OCI-LY3 (cell line): ENCODE measurements at regions not wholly inside any gene's neighbourhood (a gene's known extent, or its start where the extent isn't known, plus 50 kb on each side); places are given as distances from the start of the nearest gene placed in this dataset.

Source experiments
- H2AFZ ChIP-seq: fragments of 200-600, 300-600 bp; shearing (Covaris generic); 2 replicates; pipeline ENCODE4 v1.6.0; 2014; ENCODE audit warnings: antibody characterized with exemption, low read depth, low read length
- H3K27ac ChIP-seq: fragments of 200-600, 300-600 bp; sonication (generic); 2 replicates; pipeline ENCODE4 v1.5.1; 2014; ENCODE audit warnings: mild to moderate bottlenecking, low read length, moderate library complexity, mixed read lengths
- H3K27me3 ChIP-seq: fragments of 200-600, 300-600 bp; sonication (generic); 2 replicates; pipeline ENCODE4 v1.6.1; 2014; ENCODE audit warnings: low read depth, low read length, mixed read lengths
- H3K36me3 ChIP-seq: fragments of 200-600, 300-600 bp; sonication (generic); replicated peaks from 2 replicates; pipeline ENCODE3; 2014; ENCODE audit warnings: low read depth, low read length, mixed read lengths
- H3K4me1 ChIP-seq: fragments of 300-600, 200-600 bp; sonication (generic); 2 replicates; pipeline ENCODE4 v1.6.1; 2014; ENCODE audit warnings: low read length, mixed read lengths
- H3K4me2 ChIP-seq: fragments of 200-600, 300-600 bp; sonication (generic); 2 replicates; pipeline ENCODE4 v1.6.1; 2014; ENCODE audit warnings: low read length, mixed read lengths
- H3K4me3 ChIP-seq: fragments of 300-600, 200-600 bp; sonication (generic); 2 replicates; pipeline ENCODE4 v1.5.1; 2014; ENCODE audit warnings: antibody characterized with exemption, mild to moderate bottlenecking, low read length, moderate library complexity
- H3K79me2 ChIP-seq: fragments of 300-600, 200-600 bp; shearing (Covaris generic); 2 replicates; pipeline ENCODE4 v1.6.1; 2014; ENCODE audit warnings: mild to moderate bottlenecking, low read length, mixed read lengths
- H3K9ac ChIP-seq: fragments of 300-600, 200-600 bp; shearing (Covaris generic); 2 replicates; pipeline ENCODE4 v1.6.0; 2014; ENCODE audit warnings: mild to moderate bottlenecking, low read length, moderate library complexity
- H3K9me3 ChIP-seq: fragments of 200-600, 300-600 bp; shearing (Covaris generic); 2 replicates; pipeline ENCODE4 v1.6.1; 2014; ENCODE audit warnings: low read length, mixed read lengths; ENCODE audit not compliant: insufficient read depth
- H4K20me1 ChIP-seq: fragments of 200-600, 300-600 bp; sonication (generic); 2 replicates; pipeline ENCODE4 v1.6.1; 2016; ENCODE audit warnings: low read length, mixed read lengths; ENCODE audit not compliant: insufficient read depth
- EZH2phosphoT487 ChIP-seq: fragments of 200-600 bp; shearing (Covaris generic); IDR thresholded peaks from 2 replicates; pipeline ENCODE4 v1.6.1; 2018; ENCODE audit warnings: antibody characterized with exemption, mixed run types, low read depth
- TF ChIP-seq, protein P1 (sequence below): fragments of 200-600, 300-600 bp; sonication (generic); IDR thresholded peaks from 2 replicates; pipeline ENCODE4 v1.5.1; 2014; ENCODE audit warnings: antibody characterized with exemption, low read length, low read depth

GRCh38 chr7:81094952-81095351 is 176.1 kb upstream of the SEMA3C start:
- 0 out of 2 replicates have a peak overlapping the region, but pooled peaks have one; percentile 4 for H3K9ac ChIP-seq
- no peaks in the 10 kb centered on the region for H3K79me2 ChIP-seq
- H3K4me2 ChIP-seq = peak overlapping the region; percentile 51
- H2AFZ ChIP-seq = no peak overlapping the region
- peaks cover 10% of the 10 kb centered on the region for H3K4me1 ChIP-seq
- H3K9me3 ChIP-seq = no peaks in the 10 kb centered on the region
- no peaks in the 10 kb centered on the region for H3K27me3 ChIP-seq
- TF ChIP-seq EZH2phosphoT487 = no peak
- TF ChIP-seq, protein P1, sequence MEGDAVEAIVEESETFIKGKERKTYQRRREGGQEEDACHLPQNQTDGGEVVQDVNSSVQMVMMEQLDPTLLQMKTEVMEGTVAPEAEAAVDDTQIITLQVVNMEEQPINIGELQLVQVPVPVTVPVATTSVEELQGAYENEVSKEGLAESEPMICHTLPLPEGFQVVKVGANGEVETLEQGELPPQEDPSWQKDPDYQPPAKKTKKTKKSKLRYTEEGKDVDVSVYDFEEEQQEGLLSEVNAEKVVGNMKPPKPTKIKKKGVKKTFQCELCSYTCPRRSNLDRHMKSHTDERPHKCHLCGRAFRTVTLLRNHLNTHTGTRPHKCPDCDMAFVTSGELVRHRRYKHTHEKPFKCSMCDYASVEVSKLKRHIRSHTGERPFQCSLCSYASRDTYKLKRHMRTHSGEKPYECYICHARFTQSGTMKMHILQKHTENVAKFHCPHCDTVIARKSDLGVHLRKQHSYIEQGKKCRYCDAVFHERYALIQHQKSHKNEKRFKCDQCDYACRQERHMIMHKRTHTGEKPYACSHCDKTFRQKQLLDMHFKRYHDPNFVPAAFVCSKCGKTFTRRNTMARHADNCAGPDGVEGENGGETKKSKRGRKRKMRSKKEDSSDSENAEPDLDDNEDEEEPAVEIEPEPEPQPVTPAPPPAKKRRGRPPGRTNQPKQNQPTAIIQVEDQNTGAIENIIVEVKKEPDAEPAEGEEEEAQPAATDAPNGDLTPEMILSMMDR = no peak
- H3K27ac ChIP-seq = no peak overlapping the region
- H3K4me3 ChIP-seq = peak overlapping the region; percentile 30
- H3K36me3 ChIP-seq = no peaks in the 10 kb centered on the region
- no peaks in the 10 kb centered on the region for H4K20me1 ChIP-seq

DNA sequence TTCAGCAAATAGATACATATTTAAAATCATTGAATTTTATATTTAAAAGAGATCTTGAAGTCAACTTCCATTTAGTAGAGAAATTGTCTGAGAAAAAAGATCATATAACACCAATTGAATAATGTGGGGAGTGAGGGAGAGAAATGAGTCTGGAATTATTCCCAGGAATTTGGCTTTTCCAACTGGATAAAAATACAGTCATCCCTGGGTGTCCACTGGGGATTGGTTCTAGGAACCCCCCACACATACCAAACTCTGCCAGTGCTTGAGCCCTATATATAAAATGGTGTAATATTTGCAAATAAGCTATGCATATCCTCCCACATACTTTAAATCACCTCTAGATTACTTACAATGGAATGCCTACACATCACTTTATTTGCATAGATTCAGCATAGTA is 162.8 kb upstream of the SEMA3C start:
- Histone ChIP-seq H3K79me2 (no peaks in the 10 kb centered on the region), H3K27ac (no peak overlapping the region), H3K4me3 (no peak overlapping the region), H3K4me1 (peaks cover 4% of the 10 kb centered on the region; the same call in 1 of the 2 replicates), H4K20me1 (no peaks in the 10 kb centered on the region), H3K9ac (no peak overlapping the region), H3K36me3 (peaks cover 5% of the 10 kb centered on the region), H3K27me3 (no peaks in the 10 kb centered on the region), H3K4me2 (no peak overlapping the region), H3K9me3 (peaks cover 9% of the 10 kb centered on the region; the same call in 1 of the 2 replicates), H2AFZ (no peak overlapping the region)
- TF ChIP-seq EZH2phosphoT487 = no peak
- TF ChIP-seq, protein P1 = no peak

DNA sequence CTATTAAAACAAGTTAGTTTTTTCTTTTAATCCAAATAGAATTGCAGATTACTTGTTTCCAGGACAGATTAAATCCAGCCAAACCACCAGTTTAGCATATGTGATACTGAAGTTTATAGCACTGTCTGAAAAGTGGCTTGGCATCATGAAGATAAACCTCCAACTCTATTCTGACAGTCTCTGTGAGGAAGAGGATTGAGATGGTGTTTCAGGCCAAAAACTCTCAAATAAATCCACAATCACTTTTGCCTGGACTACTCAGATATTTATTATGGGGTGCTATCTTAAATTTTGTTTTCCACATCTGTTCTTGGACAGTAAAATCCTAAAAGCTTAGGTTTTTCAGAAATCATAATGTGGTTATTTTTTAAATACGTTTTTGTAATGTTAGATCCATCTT is 161.7 kb upstream of the SEMA3C start:
- no peak for TF ChIP-seq EZH2phosphoT487
- TF ChIP-seq, protein P1 = no peak
- Histone ChIP-seq H3K4me1 (peaks cover 4% of the 10 kb centered on the region; the same call in 1 of the 2 replicates), H3K4me3 (no peak overlapping the region), H3K27me3 (no peaks in the 10 kb centered on the region), H3K27ac (no peak overlapping the region), H3K9ac (no peak overlapping the region), H3K79me2 (no peaks in the 10 kb centered on the region), H3K9me3 (peaks cover 9% of the 10 kb centered on the region; the same call in 1 of the 2 replicates), H2AFZ (no peak overlapping the region), H3K4me2 (no peak overlapping the region), H4K20me1 (no peaks in the 10 kb centered on the region), H3K36me3 (peaks cover 5% of the 10 kb centered on the region)

DNA sequence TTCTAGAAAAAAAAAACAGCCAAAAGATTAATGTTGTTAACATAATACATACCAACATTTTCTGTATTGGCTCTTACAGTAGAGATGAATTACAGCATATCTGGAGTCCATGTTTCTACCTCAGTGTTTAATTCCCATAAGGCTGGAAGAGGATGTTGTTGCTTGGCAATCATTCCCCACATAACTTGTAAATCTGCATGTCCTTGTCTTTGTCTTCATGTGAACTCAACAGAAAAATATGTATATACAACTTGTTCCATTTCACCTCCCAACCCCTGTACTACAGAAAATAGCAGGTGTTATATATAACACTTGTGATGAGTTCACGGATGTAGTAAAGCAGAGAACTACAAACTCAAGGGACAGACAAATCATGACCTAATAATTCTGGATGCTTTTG is 160.9 kb upstream of the SEMA3C start:
- Histone ChIP-seq H3K4me2 (no peak overlapping the region), H2AFZ (no peak overlapping the region), H3K27ac (no peak overlapping the region), H3K36me3 (peaks cover 5% of the 10 kb centered on the region), H4K20me1 (no peaks in the 10 kb centered on the region), H3K27me3 (no peaks in the 10 kb centered on the region), H3K9ac (no peak overlapping the region), H3K4me3 (no peak overlapping the region), H3K9me3 (peaks cover 9% of the 10 kb centered on the region; the same call in 1 of the 2 replicates), H3K4me1 (peaks cover 4% of the 10 kb centered on the region; the same call in 1 of the 2 replicates), H3K79me2 (no peaks in the 10 kb centered on the region)
- TF ChIP-seq, protein P1 = no peak
- TF ChIP-seq EZH2phosphoT487 = no peak
